Astrocyte of the spinal cord (primary cell): ENCODE measurements at regions not wholly inside any gene's neighbourhood (a gene's known extent, or its start where the extent isn't known, plus 50 kb on each side); places are given as distances from the start of the nearest gene placed in this dataset.

Experiments
- DNase-seq: peaks from one replicate; pipeline ENCODE4 v3.0.0; 2011; ENCODE audit warnings: low read depth, low spot score
- H3K4me3 ChIP-seq: 2 replicates; pipeline ENCODE4 v1.5.1; 2011; ENCODE audit warnings: low read depth, mild to moderate bottlenecking, low read length, moderate library complexity
- in situ Hi-C: cut with HindIII; loops from 2 replicates; pipeline ENCODE4 v1.10.0; 2017; ENCODE audit warnings: low sequenced_read_pairs
- TF ChIP-seq, protein P1 (sequence below): IDR thresholded peaks from 2 replicates; pipeline ENCODE4 v1.5.1; 2012; ENCODE audit warnings: low read depth, mild to moderate bottlenecking, low read length, inconsistent platforms

DNA sequence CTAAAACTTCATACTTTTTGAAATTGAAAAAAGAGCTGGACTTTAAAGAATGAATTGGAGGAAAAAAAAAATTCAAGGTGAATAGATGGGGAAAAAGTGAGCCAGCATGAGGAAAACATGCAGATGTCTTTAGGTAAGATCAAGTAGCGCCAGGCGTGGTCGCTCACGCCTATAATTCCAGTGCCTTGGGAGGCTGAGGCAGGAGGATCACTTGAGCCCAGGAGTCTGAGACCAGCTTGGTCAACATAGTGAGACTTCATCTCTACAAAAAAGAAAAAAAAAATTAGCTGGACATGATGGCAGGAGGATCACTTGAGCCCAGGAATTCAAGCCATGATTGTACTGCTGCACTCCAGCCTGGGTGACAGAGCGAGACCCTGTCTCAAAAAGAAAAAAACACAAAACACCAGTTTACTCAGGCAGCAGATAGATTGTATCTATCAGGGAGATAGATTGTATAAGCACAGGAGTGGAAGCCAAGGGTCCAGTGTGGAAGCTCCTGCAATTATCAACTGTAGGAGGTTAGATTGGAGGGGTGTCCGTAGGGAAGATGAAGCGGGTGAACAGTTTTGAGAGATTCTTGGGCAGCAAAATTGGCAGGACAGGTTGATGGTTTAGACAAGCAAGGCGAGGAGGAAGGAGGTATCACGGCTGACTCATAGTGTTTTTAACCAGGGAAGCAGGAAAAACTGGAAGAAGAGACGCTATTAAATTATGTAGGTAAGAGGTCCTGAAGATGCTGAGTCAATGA, 97.6 kb upstream of the ZNF217 start:
- in situ Hi-C loops = no loop called here
- DNase-seq = peak; percentile 6
- no peak overlapping the region for H3K4me3 ChIP-seq
- TF ChIP-seq, protein P1, sequence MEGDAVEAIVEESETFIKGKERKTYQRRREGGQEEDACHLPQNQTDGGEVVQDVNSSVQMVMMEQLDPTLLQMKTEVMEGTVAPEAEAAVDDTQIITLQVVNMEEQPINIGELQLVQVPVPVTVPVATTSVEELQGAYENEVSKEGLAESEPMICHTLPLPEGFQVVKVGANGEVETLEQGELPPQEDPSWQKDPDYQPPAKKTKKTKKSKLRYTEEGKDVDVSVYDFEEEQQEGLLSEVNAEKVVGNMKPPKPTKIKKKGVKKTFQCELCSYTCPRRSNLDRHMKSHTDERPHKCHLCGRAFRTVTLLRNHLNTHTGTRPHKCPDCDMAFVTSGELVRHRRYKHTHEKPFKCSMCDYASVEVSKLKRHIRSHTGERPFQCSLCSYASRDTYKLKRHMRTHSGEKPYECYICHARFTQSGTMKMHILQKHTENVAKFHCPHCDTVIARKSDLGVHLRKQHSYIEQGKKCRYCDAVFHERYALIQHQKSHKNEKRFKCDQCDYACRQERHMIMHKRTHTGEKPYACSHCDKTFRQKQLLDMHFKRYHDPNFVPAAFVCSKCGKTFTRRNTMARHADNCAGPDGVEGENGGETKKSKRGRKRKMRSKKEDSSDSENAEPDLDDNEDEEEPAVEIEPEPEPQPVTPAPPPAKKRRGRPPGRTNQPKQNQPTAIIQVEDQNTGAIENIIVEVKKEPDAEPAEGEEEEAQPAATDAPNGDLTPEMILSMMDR = no peak

DNA sequence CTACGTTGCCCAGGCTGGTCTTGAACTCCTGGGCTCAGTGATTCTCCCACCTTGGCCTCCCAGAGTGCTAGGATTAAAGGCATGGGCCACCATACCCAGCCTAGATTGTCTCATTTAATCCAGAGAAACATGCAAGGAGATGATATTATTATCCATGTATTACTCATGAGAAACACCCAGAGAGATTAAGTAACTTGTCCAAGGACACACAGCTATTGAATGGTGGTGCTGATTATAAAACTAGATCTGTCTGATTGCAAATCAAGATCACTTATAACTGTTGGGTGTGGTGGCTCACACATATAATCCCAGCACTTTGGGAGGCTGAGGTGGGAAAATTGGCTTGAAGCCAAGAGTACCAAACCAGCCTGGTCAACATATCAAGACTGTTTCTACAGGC, 94.4 kb upstream of the ZNF217 start:
- DNase-seq = no peak
- H3K4me3 ChIP-seq = no peak overlapping the region
- TF ChIP-seq, protein P1 = no peak
- in situ Hi-C loops = no loop called here

DNA sequence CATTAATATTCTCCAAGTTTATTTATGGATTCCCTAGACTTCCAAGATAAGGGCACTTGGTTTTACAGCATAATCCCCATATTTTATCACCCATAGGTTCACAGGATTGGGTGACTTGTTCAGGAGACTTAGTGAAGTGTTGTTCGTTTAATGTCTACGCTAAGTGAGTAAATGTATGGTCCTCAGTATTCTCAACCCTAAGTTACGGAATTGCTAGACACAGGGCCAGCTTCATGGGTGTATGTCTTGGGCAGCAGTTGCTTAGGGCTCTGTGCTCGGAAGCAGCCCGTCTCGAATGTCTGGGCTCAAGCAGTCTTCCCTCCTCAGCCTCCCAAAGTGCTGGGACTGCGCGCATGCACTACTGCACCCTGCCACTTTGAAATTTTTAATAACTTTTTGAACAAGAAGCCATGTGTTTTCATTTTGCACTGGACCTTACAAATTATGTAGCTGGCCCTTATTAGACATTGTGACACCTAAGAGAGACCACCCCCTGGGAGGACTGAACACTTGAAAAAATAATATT, 91.5 kb upstream of the ZNF217 start:
- no peak for DNase-seq
- in situ Hi-C loops = no loop called here

DNA sequence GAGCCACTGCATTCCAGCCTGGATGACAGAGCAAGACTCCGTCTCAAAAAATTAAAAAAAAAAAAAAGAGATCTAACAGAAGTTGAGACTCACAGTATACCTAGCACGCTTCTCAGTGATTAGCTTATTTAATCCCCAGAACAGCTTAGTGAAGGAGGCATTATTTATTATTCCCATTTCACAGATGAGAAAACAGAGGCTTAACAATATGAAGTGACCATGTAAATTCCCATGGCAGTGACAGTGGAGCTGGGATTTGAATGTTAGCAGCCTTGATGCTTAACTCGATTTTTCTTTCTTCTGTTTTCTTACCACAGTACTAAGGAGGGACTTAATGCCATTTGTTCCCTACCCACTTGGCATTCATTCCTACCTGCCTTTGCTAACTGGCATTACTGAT, 89.9 kb upstream of the ZNF217 start:
- in situ Hi-C loops = no loop called here
- H3K4me3 ChIP-seq = no peak overlapping the region
- no peak for DNase-seq
- TF ChIP-seq, protein P1 = no peak

More for the DNA sequence above, 91.5 kb upstream of the ZNF217 start:
- H3K4me3 ChIP-seq = no peak overlapping the region
- TF ChIP-seq, protein P1 = no peak

DNA sequence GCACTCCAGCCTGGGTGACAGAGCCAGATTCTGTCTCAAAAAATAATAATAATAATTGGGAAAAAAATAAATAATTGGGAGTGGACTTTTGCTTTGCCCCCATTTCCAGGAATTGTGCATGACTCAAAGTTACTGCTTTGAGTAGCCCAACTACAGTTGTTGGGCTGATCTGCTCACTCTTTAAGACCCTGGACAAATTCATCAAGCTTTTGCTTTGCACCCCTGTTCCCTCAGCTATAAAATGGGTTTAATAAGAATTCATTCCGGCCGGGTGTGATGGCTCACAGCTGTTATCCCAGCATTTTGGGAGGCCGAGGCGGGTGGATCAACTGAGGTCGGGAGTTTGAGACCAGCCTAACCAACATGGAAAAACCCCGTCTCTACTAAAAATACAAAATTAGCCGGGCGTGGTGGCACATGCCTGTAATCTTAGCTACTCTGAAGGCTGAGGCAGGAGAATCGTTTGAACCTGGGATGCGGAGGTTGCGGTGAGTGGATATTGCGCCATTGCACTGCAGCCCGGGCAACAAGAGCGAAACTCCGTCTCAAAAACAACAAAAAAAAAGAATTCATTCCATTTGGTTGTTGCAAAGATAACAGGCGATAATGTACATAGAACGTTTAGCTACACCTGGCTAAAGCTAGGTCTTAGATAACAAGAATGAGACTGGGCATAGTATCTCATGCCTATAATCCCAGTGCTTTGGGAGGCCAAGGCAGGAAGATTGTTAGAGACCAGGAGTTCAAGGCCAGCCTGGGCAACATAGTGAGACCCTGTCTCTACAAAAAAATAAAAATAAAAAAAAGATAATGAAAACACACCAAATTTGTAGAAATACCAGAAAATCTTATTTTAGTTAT, 87.9 kb upstream of the ZNF217 start:
- in situ Hi-C loops = no loop called here
- no peak for DNase-seq
- H3K4me3 ChIP-seq = no peak overlapping the region
- TF ChIP-seq, protein P1 = no peak

DNA sequence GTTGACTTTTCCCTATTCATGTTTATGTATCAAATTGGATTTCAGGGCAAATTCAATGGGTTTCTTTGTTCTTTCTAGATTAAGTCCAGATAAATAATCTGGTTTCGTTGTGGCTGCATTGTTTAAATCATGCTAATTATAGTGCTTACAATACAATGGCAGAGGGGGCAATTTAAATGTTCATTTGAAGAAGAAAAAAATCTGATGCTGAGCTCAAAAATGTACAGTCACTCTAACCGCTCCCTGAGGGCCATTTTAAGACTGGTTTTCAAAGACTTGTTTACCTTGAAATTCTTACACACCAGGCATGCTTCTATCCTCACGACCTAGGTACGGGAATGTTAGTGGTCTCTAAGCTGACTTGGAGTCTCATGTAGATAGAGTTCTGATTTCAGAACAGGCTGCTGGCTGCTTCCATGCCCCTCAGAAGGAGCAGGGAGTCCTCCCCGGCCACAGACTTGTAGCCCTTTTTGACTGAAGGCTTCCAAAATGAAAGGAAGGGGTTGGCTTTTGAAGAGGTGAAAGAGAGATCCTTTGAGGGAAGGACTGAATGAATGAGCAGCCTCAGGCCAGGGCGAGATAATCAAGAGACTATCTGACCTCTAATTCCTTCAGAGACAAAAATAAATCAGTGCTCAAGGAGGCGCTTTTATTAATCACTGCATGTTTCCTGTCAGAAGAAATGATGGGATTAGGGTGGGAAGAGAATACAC, 86.1 kb upstream of the ZNF217 start:
- TF ChIP-seq, protein P1 = no peak
- H3K4me3 ChIP-seq = no peak overlapping the region
- no peak for DNase-seq
- in situ Hi-C loops = no loop called here
